ENCODE measurements at regions not wholly inside any gene's neighbourhood (a gene's known extent, or its start where the extent isn't known, plus 50 kb on each side); places are given as distances from the start of the nearest gene placed in this dataset.
A peak's percentile ranks its signal among the peaks of the same experiment; 100 is the strongest.

DNA sequence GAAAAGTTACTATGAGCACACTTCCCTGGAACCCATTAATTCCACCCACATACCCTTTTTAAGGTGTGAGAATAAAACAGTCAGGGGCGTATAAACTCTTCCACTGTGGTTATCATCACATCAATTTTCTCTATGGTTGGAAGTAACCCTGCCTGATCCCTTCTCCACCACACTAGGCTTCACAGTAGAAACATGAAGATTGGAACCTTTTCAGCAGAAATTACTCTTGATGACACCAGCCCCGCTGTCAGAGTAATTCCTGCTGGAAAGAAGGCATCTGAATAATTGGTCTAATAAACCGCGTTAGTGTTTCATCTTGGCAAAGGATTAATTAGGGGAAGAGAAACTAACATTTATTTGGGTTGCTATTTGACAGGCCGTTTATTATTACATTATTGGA is 278.4 kb downstream of the MFSD1 start:
- no peaks in the 10 kb centered on the region for H3K9me3 Mint-ChIP-seq
- H3K27me3 Mint-ChIP-seq (ENCODE audit: insufficient read depth, low read depth, poor library complexity) = no peaks in the 10 kb centered on the region
- TF ChIP-seq EZH2 (IDR thresholded peaks at IDR 0.05; ENCODE audit: low read depth, unreplicated experiment) = no peak
- TF ChIP-seq, protein P1, sequence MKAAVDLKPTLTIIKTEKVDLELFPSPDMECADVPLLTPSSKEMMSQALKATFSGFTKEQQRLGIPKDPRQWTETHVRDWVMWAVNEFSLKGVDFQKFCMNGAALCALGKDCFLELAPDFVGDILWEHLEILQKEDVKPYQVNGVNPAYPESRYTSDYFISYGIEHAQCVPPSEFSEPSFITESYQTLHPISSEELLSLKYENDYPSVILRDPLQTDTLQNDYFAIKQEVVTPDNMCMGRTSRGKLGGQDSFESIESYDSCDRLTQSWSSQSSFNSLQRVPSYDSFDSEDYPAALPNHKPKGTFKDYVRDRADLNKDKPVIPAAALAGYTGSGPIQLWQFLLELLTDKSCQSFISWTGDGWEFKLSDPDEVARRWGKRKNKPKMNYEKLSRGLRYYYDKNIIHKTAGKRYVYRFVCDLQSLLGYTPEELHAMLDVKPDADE (IDR thresholded peaks at IDR 0.05) = no peak
- no peak for TF ChIP-seq CREB1 (CRISPR knock-in tag; IDR thresholded peaks at IDR 0.05; ENCODE audit: low read depth)
- TF ChIP-seq ZNF331 (CRISPR knock-in tag; IDR thresholded peaks at IDR 0.05; ENCODE audit: low read depth) = no peak
- TF ChIP-seq, protein P2, sequence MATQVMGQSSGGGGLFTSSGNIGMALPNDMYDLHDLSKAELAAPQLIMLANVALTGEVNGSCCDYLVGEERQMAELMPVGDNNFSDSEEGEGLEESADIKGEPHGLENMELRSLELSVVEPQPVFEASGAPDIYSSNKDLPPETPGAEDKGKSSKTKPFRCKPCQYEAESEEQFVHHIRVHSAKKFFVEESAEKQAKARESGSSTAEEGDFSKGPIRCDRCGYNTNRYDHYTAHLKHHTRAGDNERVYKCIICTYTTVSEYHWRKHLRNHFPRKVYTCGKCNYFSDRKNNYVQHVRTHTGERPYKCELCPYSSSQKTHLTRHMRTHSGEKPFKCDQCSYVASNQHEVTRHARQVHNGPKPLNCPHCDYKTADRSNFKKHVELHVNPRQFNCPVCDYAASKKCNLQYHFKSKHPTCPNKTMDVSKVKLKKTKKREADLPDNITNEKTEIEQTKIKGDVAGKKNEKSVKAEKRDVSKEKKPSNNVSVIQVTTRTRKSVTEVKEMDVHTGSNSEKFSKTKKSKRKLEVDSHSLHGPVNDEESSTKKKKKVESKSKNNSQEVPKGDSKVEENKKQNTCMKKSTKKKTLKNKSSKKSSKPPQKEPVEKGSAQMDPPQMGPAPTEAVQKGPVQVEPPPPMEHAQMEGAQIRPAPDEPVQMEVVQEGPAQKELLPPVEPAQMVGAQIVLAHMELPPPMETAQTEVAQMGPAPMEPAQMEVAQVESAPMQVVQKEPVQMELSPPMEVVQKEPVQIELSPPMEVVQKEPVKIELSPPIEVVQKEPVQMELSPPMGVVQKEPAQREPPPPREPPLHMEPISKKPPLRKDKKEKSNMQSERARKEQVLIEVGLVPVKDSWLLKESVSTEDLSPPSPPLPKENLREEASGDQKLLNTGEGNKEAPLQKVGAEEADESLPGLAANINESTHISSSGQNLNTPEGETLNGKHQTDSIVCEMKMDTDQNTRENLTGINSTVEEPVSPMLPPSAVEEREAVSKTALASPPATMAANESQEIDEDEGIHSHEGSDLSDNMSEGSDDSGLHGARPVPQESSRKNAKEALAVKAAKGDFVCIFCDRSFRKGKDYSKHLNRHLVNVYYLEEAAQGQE (IDR thresholded peaks at IDR 0.05; ENCODE audit: unreplicated experiment) = no peak
- TF ChIP-seq NANOG (IDR thresholded peaks at IDR 0.05; ENCODE audit: borderline replicate concordance) = no peak
- no peak for TF ChIP-seq STAT1 (IDR thresholded peaks at IDR 0.05; ENCODE audit: unreplicated experiment)
- no peak for TF ChIP-seq JUNB (IDR thresholded peaks at IDR 0.05; ENCODE audit: unreplicated experiment)
- no peaks in the 10 kb centered on the region for H3K36me3 ChIP-seq (ENCODE audit: insufficient read depth)
- H3K4me3 ChIP-seq = no peak overlapping the region
- no peaks in the 10 kb centered on the region for H4K20me1 ChIP-seq (replicated peaks; ENCODE audit: insufficient read depth)
- no peak overlapping the region for H2AFZ ChIP-seq
- H3K4me3 Mint-ChIP-seq = no peak overlapping the region
- no peaks in the 10 kb centered on the region for H3K4me1 ChIP-seq (ENCODE audit: insufficient read depth)
- no peak overlapping the region for H3K27ac ChIP-seq (ENCODE audit: low read depth)
- H3K4me1 Mint-ChIP-seq = peaks cover 1% of the 10 kb centered on the region; the same call in 1 of the 3 replicates
- H3K79me2 ChIP-seq (replicated peaks; ENCODE audit: insufficient read depth) = no peaks in the 10 kb centered on the region
- H3K4me2 ChIP-seq = no peak overlapping the region
- H3K9me2 ChIP-seq (ENCODE audit: insufficient read depth) = no peaks in the 10 kb centered on the region
- no peaks in the 10 kb centered on the region for H3K27me3 ChIP-seq (ENCODE audit: insufficient read depth)
- no peak overlapping the region for H3K27ac Mint-ChIP-seq
- H3F3A ChIP-seq (replicated peaks; ENCODE audit: low read depth) = no peaks in the 10 kb centered on the region
- no peak for ATAC-seq
- DNase-seq (ENCODE audit: low spot score) = no peak
- no peaks in the 10 kb centered on the region for H3K36me3 Mint-ChIP-seq (ENCODE audit: low read depth)

DNA sequence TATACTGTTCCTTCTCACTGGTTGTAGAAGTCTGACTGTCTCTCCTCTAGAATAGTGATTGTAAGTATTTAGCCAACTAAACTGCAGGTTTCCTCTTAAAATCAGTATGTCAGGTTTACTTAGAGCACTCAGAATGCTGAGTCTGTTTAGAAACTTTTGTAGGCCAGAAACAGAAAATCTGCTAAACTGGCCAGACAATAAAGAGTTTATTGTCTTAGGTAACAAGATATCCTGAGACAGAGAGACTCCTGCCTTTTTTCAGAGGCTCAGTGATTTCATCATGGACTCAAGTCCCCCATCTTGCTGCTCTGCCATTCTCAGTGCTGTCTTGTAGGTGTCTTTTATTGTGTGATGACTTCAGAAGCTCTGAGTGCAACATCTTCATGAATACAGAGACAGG is 279.0 kb downstream of the MFSD1 start:
- ATAC-seq (no peak), DNase-seq (ENCODE audit: low spot score) (no peak)
- H3K36me3 Mint-ChIP-seq (ENCODE audit: low read depth) = no peaks in the 10 kb centered on the region
- H3K27me3 Mint-ChIP-seq (ENCODE audit: insufficient read depth, low read depth, poor library complexity) = no peaks in the 10 kb centered on the region
- no peaks in the 10 kb centered on the region for H3K9me3 Mint-ChIP-seq
- no peak overlapping the region for H3K4me3 ChIP-seq
- no peaks in the 10 kb centered on the region for H3K36me3 ChIP-seq (ENCODE audit: insufficient read depth)
- no peaks in the 10 kb centered on the region for H3K9me2 ChIP-seq (ENCODE audit: insufficient read depth)
- no peaks in the 10 kb centered on the region for H3F3A ChIP-seq (replicated peaks; ENCODE audit: low read depth)
- no peaks in the 10 kb centered on the region for H4K20me1 ChIP-seq (replicated peaks; ENCODE audit: insufficient read depth)
- no peak overlapping the region for H3K4me2 ChIP-seq
- H3K4me1 Mint-ChIP-seq = no peaks in the 10 kb centered on the region
- H3K4me3 Mint-ChIP-seq = no peak overlapping the region
- no peaks in the 10 kb centered on the region for H3K79me2 ChIP-seq (replicated peaks; ENCODE audit: insufficient read depth)
- H3K4me1 ChIP-seq (ENCODE audit: insufficient read depth) = no peaks in the 10 kb centered on the region
- H3K27ac ChIP-seq (ENCODE audit: low read depth) = no peak overlapping the region
- no peaks in the 10 kb centered on the region for H3K27me3 ChIP-seq (ENCODE audit: insufficient read depth)
- peak overlapping the region; percentile 77 for H2AFZ ChIP-seq
- no peak overlapping the region for H3K27ac Mint-ChIP-seq
- TF ChIP-seq, protein P3, sequence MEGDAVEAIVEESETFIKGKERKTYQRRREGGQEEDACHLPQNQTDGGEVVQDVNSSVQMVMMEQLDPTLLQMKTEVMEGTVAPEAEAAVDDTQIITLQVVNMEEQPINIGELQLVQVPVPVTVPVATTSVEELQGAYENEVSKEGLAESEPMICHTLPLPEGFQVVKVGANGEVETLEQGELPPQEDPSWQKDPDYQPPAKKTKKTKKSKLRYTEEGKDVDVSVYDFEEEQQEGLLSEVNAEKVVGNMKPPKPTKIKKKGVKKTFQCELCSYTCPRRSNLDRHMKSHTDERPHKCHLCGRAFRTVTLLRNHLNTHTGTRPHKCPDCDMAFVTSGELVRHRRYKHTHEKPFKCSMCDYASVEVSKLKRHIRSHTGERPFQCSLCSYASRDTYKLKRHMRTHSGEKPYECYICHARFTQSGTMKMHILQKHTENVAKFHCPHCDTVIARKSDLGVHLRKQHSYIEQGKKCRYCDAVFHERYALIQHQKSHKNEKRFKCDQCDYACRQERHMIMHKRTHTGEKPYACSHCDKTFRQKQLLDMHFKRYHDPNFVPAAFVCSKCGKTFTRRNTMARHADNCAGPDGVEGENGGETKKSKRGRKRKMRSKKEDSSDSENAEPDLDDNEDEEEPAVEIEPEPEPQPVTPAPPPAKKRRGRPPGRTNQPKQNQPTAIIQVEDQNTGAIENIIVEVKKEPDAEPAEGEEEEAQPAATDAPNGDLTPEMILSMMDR (conservative IDR thresholded peaks at IDR 0.05; ENCODE audit: low read depth in 2 of 2) = no peak
- no peak for TF ChIP-seq CREB1 (CRISPR knock-in tag; IDR thresholded peaks at IDR 0.05; ENCODE audit: low read depth)
- TF ChIP-seq, protein P1 (IDR thresholded peaks at IDR 0.05) = no peak
- no peak for TF ChIP-seq EZH2phosphoT487 (IDR thresholded peaks at IDR 0.05; ENCODE audit: unreplicated experiment)
- TF ChIP-seq POLR2AphosphoS5 (IDR thresholded peaks at IDR 0.05; ENCODE audit: low read depth) = no peak
- no peak for TF ChIP-seq ZNF331 (CRISPR knock-in tag; IDR thresholded peaks at IDR 0.05; ENCODE audit: low read depth)
- no peak for TF ChIP-seq NANOG (IDR thresholded peaks at IDR 0.05; ENCODE audit: borderline replicate concordance)
- no peak for TF ChIP-seq EZH2 (IDR thresholded peaks at IDR 0.05; ENCODE audit: low read depth, unreplicated experiment)
- TF ChIP-seq STAT1 (IDR thresholded peaks at IDR 0.05; ENCODE audit: unreplicated experiment) = no peak
